Kasumi-1 (cell line): ENCODE measurements at regions not wholly inside any gene's neighbourhood (a gene's known extent, or its start where the extent isn't known, plus 50 kb on each side); places are given as distances from the start of the nearest gene placed in this dataset.

ENCODE experiments used
- DNase-seq, 2 experiments: peaks; one replicate each; lab custom pipeline; 2025; lab: John Stamatoyannopoulos, UW

GRCh38 chr1:60431593-60431992 is 358.0 kb upstream of the C1orf87 start:
- DNase-seq, result no peak

GRCh38 chr1:60430375-60430774 is 356.8 kb upstream of the C1orf87 start:
- DNase-seq, result no peak

GRCh38 chr1:60428127-60428526 is 354.6 kb upstream of the C1orf87 start:
- DNase-seq, result no peak

- no peak for DNase-seq
These were observed 354.1 kb upstream of the C1orf87 start for GRCh38 chr1:60427701-60428100.

- DNase-seq, result no peak
These were observed 353.6 kb upstream of the C1orf87 start for GRCh38 chr1:60427194-60427593.

GRCh38 chr1:60425528-60425927 is 352.0 kb upstream of the C1orf87 start:
- no peak for DNase-seq

- DNase-seq, result no peak
These were observed 349.7 kb upstream of the C1orf87 start for GRCh38 chr1:60423146-60423780.

GRCh38 chr1:60421965-60422364 is 348.4 kb upstream of the C1orf87 start:
- no peak for DNase-seq

- DNase-seq, result no peak
These were observed 345.5 kb upstream of the C1orf87 start for GRCh38 chr1:60419023-60419422.

- DNase-seq, result no peak
These were observed 342.1 kb upstream of the C1orf87 start for GRCh38 chr1:60415696-60416095.

- DNase-seq, result no peak
These were observed 339.5 kb upstream of the C1orf87 start for GRCh38 chr1:60413091-60413490.

GRCh38 chr1:60411591-60411990 is 338.0 kb upstream of the C1orf87 start:
- DNase-seq, result no peak

- DNase-seq, result no peak
These were observed 329.2 kb upstream of the C1orf87 start for GRCh38 chr1:60402816-60403215.

- DNase-seq, result no peak
These were observed 328.6 kb upstream of the C1orf87 start for GRCh38 chr1:60402216-60402615.

GRCh38 chr1:60394436-60394835 is 320.9 kb upstream of the C1orf87 start:
- DNase-seq, result no peak

GRCh38 chr1:60390593-60391282 is 317.2 kb upstream of the C1orf87 start:
- DNase-seq, result no peak

GRCh38 chr1:60388092-60388987 is 314.8 kb upstream of the C1orf87 start:
- no peak for DNase-seq

GRCh38 chr1:60387175-60387574 is 313.6 kb upstream of the C1orf87 start:
- DNase-seq, result no peak

- DNase-seq, result no peak
These were observed 312.7 kb upstream of the C1orf87 start for GRCh38 chr1:60386249-60386648.

- no peak for DNase-seq
These were observed 302.6 kb upstream of the C1orf87 start for GRCh38 chr1:60376196-60376595.

GRCh38 chr1:60374537-60374936 is 301.0 kb upstream of the C1orf87 start:
- DNase-seq, result no peak

- no peak for DNase-seq
These were observed 294.0 kb upstream of the C1orf87 start for GRCh38 chr1:60367532-60367931.

GRCh38 chr1:60359431-60359830 is 285.9 kb upstream of the C1orf87 start:
- DNase-seq, result no peak
